K562 (cell line): ENCODE measurements at regions not wholly inside any gene's neighbourhood (a gene's known extent, or its start where the extent isn't known, plus 50 kb on each side); places are given as distances from the start of the nearest gene placed in this dataset.

Source experiments
- ATAC-seq: fragments of 200-7000 bp; cut with Tn5 transposase; 3 replicates; pipeline ENCODE4 v1.9.1; 2020; ENCODE audit warnings: moderate library complexity
- BruUV-seq: library from RNA; stranded (reverse); fragments of 400-500 nt; replicated peaks from 2 replicates; lab custom pipeline; 2021; lab: Mats Ljungman, UMichigan
- CTCF ChIA-PET: fragments of 300-600 bp; formaldehyde crosslinking; extraction: SDS; loops from one replicate; lab custom pipeline; 2021; ENCODE audit warnings: low intra/inter-chr PET ratio; lab: Yijun Ruan, JAX
- POLR2A ChIA-PET: fragments of 300-600, 350-650 bp; sonication (Branson Sonifier 250); formaldehyde crosslinking; extraction: SDS; loops from one replicate; lab custom pipeline; 2021; ENCODE audit warnings: antibody characterized with exemption, inconsistent platforms; lab: Yijun Ruan, JAX
- DNase-seq, 4 experiments: peaks; one replicate each; pipeline versions ENCODE4 v3.0.0 to v3.0.0-alpha.2; 2011 to 2018; ENCODE audit warnings: low spot score in 3 of 4, mixed read lengths in 3 of 4; ENCODE audit errors: extremely low read depth in 1 of 4
- FAIRE-seq: peaks from 2 replicates; lab custom pipeline; 2011; peaks lifted over from hg19 to GRCh38; lab: Jason Lieb, UNC
- H2AFZ ChIP-seq: 2 replicates; pipeline ENCODE4 v1.6.0; 2011; ENCODE audit warnings: low read depth, low read length, control low read depth, inconsistent platforms
- H3K27ac ChIP-seq: fragments of 200-600 bp; 3 replicates; pipeline ENCODE4 v1.8.0; 2011; ENCODE audit warnings: low read depth, mild to moderate bottlenecking, control low read depth, inconsistent platforms, low read length, moderate library complexity, mixed read lengths; ENCODE audit errors: extremely low read depth
- H3K27me3 ChIP-seq, 2 experiments: fragments of 300-600 bp in 1 of 2; 2 replicates in 1 of 2; 3 replicates in 1 of 2; pipeline versions ENCODE4 v1.6.0 to v1.8.0; 2011; ENCODE audit warnings: inconsistent platforms in 2 of 2, low read length in 2 of 2, mild to moderate bottlenecking in 1 of 2, mixed read lengths in 1 of 2, moderate library complexity in 1 of 2; ENCODE audit not compliant: control insufficient read depth in 2 of 2, insufficient read depth in 2 of 2
- H3K36me3 ChIP-seq: fragments of 300-600 bp; 3 replicates; pipeline ENCODE4 v1.8.0; 2011; ENCODE audit warnings: mild to moderate bottlenecking, low read length, inconsistent platforms; ENCODE audit not compliant: control insufficient read depth, insufficient read depth
- H3K4me1 ChIP-seq, 2 experiments: fragments of 200-600 bp in 1 of 2; replicated peaks in 1 of 2; 2 replicates in 1 of 2; 3 replicates in 1 of 2; pipeline versions ENCODE4 v1.5.1 to v1.8.0; 2011; ENCODE audit warnings: inconsistent platforms in 2 of 2, low read length in 2 of 2, mild to moderate bottlenecking in 1 of 2, mixed read lengths in 1 of 2, moderate library complexity in 1 of 2; ENCODE audit not compliant: control insufficient read depth in 2 of 2, insufficient read depth in 2 of 2
- H3K4me2 ChIP-seq: 2 replicates; pipeline ENCODE4 v1.6.1; 2011; ENCODE audit warnings: low read length, control low read depth, inconsistent platforms, mixed read lengths; ENCODE audit not compliant: insufficient read depth
- H3K4me3 ChIP-seq: fragments of 200-600 bp; sonication (generic), shearing (Covaris generic); 2 replicates; pipeline ENCODE4 v1.5.1; 2016; ENCODE audit warnings: control low read depth, inconsistent platforms
- H3K79me2 ChIP-seq: fragments of 200-600 bp; 3 replicates; pipeline ENCODE4 v1.8.0; 2011; ENCODE audit warnings: low read length, inconsistent platforms; ENCODE audit not compliant: control insufficient read depth, insufficient read depth
- H3K9ac ChIP-seq, 2 experiments: 2 replicates each; pipeline versions ENCODE4 v1.6.0 to v1.6.1; 2011; ENCODE audit warnings: low read depth in 2 of 2, low read length in 2 of 2, control low read depth in 1 of 2, inconsistent platforms in 1 of 2, mild to moderate bottlenecking in 1 of 2, mixed read lengths in 1 of 2; ENCODE audit not compliant: insufficient read depth in 1 of 2
- H3K9me1 ChIP-seq: one replicate; pipeline ENCODE4 v1.6.0; 2011; ENCODE audit warnings: inconsistent platforms, mild to moderate bottlenecking, low read length, moderate library complexity; ENCODE audit not compliant: control insufficient read depth, insufficient read depth
- H3K9me3 ChIP-seq: replicated peaks from 2 replicates; pipeline ENCODE4 v1.5.1; 2011; ENCODE audit warnings: low read depth, low read length, inconsistent platforms; ENCODE audit not compliant: control insufficient read depth, insufficient read depth
- H4K20me1 ChIP-seq: replicated peaks from 2 replicates; pipeline ENCODE4 v1.6.1; 2011; ENCODE audit warnings: low read length, inconsistent platforms, mixed read lengths; ENCODE audit not compliant: control insufficient read depth, insufficient read depth
- CEBPZ ChIP-seq: fragments of 150-350 bp; IDR thresholded peaks from 2 replicates; pipeline ENCODE4 v1.6.1; 2014; ENCODE audit warnings: low read depth, mild to moderate bottlenecking, low read length, borderline replicate concordance
- CREB1 ChIP-seq, 2 experiments: sonication (generic) in 1 of 2; formaldehyde crosslinking in 1 of 2; IDR thresholded peaks; 2 replicates each; pipeline versions ENCODE4 v1.6.1 to v1.8.0; 2012 to 2022; ENCODE audit warnings: inconsistent platforms in 1 of 2, mild to moderate bottlenecking in 1 of 2, missing genetic modification reagents in 1 of 2, moderate library complexity in 1 of 2
- RAD51 ChIP-seq: fragments of 450-650 bp; IDR thresholded peaks from 2 replicates; pipeline ENCODE4 v1.7.1; 2016; ENCODE audit warnings: low read depth, mild to moderate bottlenecking, borderline replicate concordance
- SETDB1 ChIP-seq: IDR thresholded peaks from one replicate; pipeline ENCODE4 v1.6.1; 2012; ENCODE audit warnings: low read length, control low read depth, inconsistent platforms
- ZHX1 ChIP-seq: fragments of 150-350 bp; conservative IDR thresholded peaks from 2 replicates; pipeline ENCODE4 v1.6.1; 2014; ENCODE audit warnings: low read length
- ZNF311 ChIP-seq: fragments of 250-450 bp; sonication (Bioruptor Pico); IDR thresholded peaks from 2 replicates; pipeline ENCODE4 v1.4.0; 2020; ENCODE audit warnings: mild to moderate bottlenecking, moderate library complexity
- ZNF444 ChIP-seq: fragments of 250-450 bp; sonication (Bioruptor Pico); IDR thresholded peaks from 2 replicates; pipeline ENCODE4 v1.4.0; 2020; ENCODE audit warnings: mild to moderate bottlenecking, moderate library complexity
- ZNF449 ChIP-seq: fragments of 250-450 bp; sonication (Bioruptor Pico); IDR thresholded peaks from 2 replicates; pipeline ENCODE4 v1.8.0; 2022; ENCODE audit warnings: moderate library complexity, mild to moderate bottlenecking, inconsistent platforms
- WGBS: fragments of 100-300 bp; shearing (Covaris generic); methylation state at CpG from one replicate; pipeline ENCODE4 v1.1.6; 2016; ENCODE audit warnings: low coverage, mixed read lengths; ENCODE audit not compliant: insufficient coverage; ENCODE audit errors: missing lambda C conversion rate; 5-methylcytosine and 5-hydroxymethylcytosine counted together
- in situ Hi-C: fragments of 300-500 bp; cut with MboI; formaldehyde crosslinking; loops from 4 replicates; pipeline ENCODE4 v1.15.0; 2018; ENCODE audit warnings: inconsistent platforms, mixed read lengths
- intact Hi-C: fragments of 100-400 bp; cut with micrococcal nuclease; formaldehyde crosslinking; loops from 2 replicates; pipeline ENCODE4 v1.14.2; 2022

DNA sequence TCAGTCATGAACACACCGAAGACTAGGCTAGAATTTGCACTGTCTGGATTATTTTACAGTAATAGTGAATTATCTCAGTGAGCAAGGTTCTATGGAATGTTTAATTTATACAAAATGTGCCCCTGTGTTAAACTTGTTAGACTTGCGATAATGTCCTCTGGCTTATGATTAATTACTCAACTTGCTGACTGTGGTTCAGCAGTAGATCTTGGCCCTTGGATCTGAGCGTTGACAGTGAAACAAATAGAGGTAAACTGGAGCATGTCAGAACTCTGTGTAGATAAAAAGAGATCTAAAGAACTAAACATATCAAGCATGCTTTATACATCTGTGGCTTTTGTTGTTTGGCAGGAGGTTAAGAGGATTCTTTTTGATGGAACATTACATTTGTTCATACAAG, 407.6 kb downstream of the DSEL start:
- intact Hi-C loops = no loop called here

More for the DNA sequence above, 407.6 kb downstream of the DSEL start:
- BruUV-seq = no TSS peak
- no peak overlapping the region for H3K4me2 ChIP-seq
- no peaks in the 10 kb centered on the region for H3K4me1 ChIP-seq
- H3K9me3 ChIP-seq = no peaks in the 10 kb centered on the region
- CTCF ChIA-PET = no interaction called here
- no peaks in the 10 kb centered on the region for H3K9me1 ChIP-seq
- H3K9ac ChIP-seq = no peak overlapping the region
- no peak for FAIRE-seq
- no peak overlapping the region for H2AFZ ChIP-seq
- POLR2A ChIA-PET = no interaction called here
- DNase-seq = no peak
- in situ Hi-C loops = no loop called here
- no peaks in the 10 kb centered on the region for H3K27me3 ChIP-seq
- no peak overlapping the region for H3K4me3 ChIP-seq
- WGBS = 0% methylated on average over 3 of the region's 3 CpGs
- no peaks in the 10 kb centered on the region for H3K79me2 ChIP-seq
- no peak overlapping the region for H3K27ac ChIP-seq
- no peak for TF ChIP-seq CREB1 (IDR thresholded peaks at IDR 0.05)
- no peak for TF ChIP-seq CREB1 (CRISPR knock-in tag; IDR thresholded peaks at IDR 0.05)
- no peak for TF ChIP-seq SETDB1
- TF ChIP-seq ZHX1 = no peak
- TF ChIP-seq RAD51 = no peak
- no peak for TF ChIP-seq ZNF449 (CRISPR knock-in tag)
- no peak for TF ChIP-seq CEBPZ
- no peak for TF ChIP-seq ZNF444 (CRISPR knock-in tag)
- no peak for TF ChIP-seq ZNF311 (CRISPR knock-in tag)
- no peak for ATAC-seq
- no peaks in the 10 kb centered on the region for H4K20me1 ChIP-seq
- no peaks in the 10 kb centered on the region for H3K36me3 ChIP-seq
